ENCODE measurements at regions not wholly inside any gene's neighbourhood (a gene's known extent, or its start where the extent isn't known, plus 50 kb on each side); places are given as distances from the start of the nearest gene placed in this dataset.

DNA sequence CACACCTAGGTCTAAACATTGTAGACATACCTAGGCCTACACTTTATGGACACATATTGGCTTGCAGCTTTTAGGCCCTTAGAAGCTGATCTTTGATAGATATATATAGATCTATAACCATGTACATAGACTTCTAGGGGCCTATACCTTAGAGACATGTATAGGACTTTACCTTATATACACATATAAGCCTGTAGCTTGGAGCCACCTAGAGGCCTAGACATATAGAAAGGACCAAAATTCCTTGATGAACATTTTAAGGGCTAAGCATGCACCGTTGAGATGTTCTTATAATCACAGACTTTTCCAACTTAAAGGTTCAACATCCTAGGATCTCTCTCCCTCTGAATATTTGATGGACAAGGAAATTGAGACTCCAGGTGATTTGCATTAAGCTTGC is 371.7 kb upstream of the SASH1 start:
- H4K20me1 ChIP-seq (ENCODE audit: insufficient read depth), result no peaks in the 10 kb centered on the region
- H3K4me1 ChIP-seq (ENCODE audit: control insufficient read depth in 1 of 2, insufficient read depth in 2 of 2, low read length in 2 of 2), result no peaks in the 10 kb centered on the region
- H3K27ac ChIP-seq (ENCODE audit: low read depth, low read length), result no peak overlapping the region
- H3K27me3 ChIP-seq (ENCODE audit: insufficient read depth, low read length), result no peaks in the 10 kb centered on the region
- H3K79me2 ChIP-seq (ENCODE audit: insufficient read depth, low read length), result no peaks in the 10 kb centered on the region
- no peak overlapping the region for H3K9ac ChIP-seq (ENCODE audit: low read length)
- DNase-seq (ENCODE audit: low read depth, low spot score) (no peak), ATAC-seq (peak; percentile 74)
- no peak for TF ChIP-seq CEBPB (IDR thresholded peaks at IDR 0.05; ENCODE audit: low read depth)
- TF ChIP-seq, protein P1, sequence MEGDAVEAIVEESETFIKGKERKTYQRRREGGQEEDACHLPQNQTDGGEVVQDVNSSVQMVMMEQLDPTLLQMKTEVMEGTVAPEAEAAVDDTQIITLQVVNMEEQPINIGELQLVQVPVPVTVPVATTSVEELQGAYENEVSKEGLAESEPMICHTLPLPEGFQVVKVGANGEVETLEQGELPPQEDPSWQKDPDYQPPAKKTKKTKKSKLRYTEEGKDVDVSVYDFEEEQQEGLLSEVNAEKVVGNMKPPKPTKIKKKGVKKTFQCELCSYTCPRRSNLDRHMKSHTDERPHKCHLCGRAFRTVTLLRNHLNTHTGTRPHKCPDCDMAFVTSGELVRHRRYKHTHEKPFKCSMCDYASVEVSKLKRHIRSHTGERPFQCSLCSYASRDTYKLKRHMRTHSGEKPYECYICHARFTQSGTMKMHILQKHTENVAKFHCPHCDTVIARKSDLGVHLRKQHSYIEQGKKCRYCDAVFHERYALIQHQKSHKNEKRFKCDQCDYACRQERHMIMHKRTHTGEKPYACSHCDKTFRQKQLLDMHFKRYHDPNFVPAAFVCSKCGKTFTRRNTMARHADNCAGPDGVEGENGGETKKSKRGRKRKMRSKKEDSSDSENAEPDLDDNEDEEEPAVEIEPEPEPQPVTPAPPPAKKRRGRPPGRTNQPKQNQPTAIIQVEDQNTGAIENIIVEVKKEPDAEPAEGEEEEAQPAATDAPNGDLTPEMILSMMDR (IDR thresholded peaks at IDR 0.05 in 2 of 3, conservative IDR thresholded peaks at IDR 0.05 in 1 of 3; ENCODE audit: borderline replicate concordance in 1 of 3, insufficient read depth in 1 of 3, low read depth in 2 of 3, low read length in 2 of 3), result peak; percentile 17 to 32 (median 26); a peak in 4 of 6 replicates
- peak; percentile 49 for TF ChIP-seq RAD21 (IDR thresholded peaks at IDR 0.05; ENCODE audit: low read depth)
- no peak for TF ChIP-seq JUND (IDR thresholded peaks at IDR 0.05)
- H3K9me2 ChIP-seq (ENCODE audit: insufficient read depth), result no peaks in the 10 kb centered on the region
- RAD21 ChIA-PET (ENCODE audit: low non-redundant PET in 1 of 2, low total read pairs in 2 of 2, uncharacterized antibody in 2 of 2, unreplicated experiment in 2 of 2), result no interaction called here
- H3K4me3 ChIP-seq (replicated peaks in 1 of 2; ENCODE audit: low read depth in 1 of 2, low read length in 2 of 2), result no peak overlapping the region
- POLR2A ChIA-PET, result no interaction called here
- H2AFZ ChIP-seq (ENCODE audit: low read depth, low read length, poor library complexity, severe bottlenecking), result no peak overlapping the region
- no peak overlapping the region for H3K4me2 ChIP-seq (ENCODE audit: low read length)
- BruUV-seq (replicated peaks), result no TSS peak
- intact Hi-C loops (cut with micrococcal nuclease), result loop anchor here (1.0 kb wide), 1 partner anchor 465 kb away; no protein-coding TSS in a partner anchor
- H3K36me3 ChIP-seq (ENCODE audit: control insufficient read depth in 1 of 2, insufficient read depth in 2 of 2, low read length in 2 of 2), result no peaks in the 10 kb centered on the region
- H3K9me3 ChIP-seq (ENCODE audit: control insufficient read depth in 1 of 2, insufficient read depth in 1 of 2, low read depth in 1 of 2, low read length in 2 of 2), result no peaks in the 10 kb centered on the region
- CTCF ChIA-PET, result no interaction called here

DNA sequence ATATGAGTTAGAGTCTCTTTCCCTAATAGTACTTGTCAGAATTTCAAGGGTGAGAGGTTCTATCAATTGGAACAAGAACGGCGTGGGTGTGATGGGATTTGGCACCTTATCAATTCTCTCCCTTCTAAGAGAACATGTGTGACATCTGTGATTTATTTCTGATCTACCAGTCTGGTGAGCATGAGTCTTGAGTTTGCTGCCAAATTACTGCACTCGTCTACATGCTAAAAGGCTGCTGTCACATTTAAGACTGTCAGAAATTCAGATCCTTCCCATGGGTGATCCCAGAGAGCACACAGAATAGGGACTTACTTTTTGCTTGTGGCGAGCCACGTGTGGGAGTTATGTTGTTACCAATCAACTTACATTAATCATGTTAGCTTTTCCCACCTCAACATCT is 370.2 kb upstream of the SASH1 start:
- TF ChIP-seq, protein P2, sequence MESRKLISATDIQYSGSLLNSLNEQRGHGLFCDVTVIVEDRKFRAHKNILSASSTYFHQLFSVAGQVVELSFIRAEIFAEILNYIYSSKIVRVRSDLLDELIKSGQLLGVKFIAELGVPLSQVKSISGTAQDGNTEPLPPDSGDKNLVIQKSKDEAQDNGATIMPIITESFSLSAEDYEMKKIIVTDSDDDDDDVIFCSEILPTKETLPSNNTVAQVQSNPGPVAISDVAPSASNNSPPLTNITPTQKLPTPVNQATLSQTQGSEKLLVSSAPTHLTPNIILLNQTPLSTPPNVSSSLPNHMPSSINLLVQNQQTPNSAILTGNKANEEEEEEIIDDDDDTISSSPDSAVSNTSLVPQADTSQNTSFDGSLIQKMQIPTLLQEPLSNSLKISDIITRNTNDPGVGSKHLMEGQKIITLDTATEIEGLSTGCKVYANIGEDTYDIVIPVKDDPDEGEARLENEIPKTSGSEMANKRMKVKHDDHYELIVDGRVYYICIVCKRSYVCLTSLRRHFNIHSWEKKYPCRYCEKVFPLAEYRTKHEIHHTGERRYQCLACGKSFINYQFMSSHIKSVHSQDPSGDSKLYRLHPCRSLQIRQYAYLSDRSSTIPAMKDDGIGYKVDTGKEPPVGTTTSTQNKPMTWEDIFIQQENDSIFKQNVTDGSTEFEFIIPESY (IDR thresholded peaks at IDR 0.05; ENCODE audit: extremely low read depth, insufficient replicate concordance, low read length), result no peak
- TF ChIP-seq YY1 (IDR thresholded peaks at IDR 0.05; ENCODE audit: extremely low read depth, insufficient replicate concordance, low read depth, low read length) (no peak), SIN3A (IDR thresholded peaks at IDR 0.05; ENCODE audit: low read depth) (no peak), ZNF274 (IDR thresholded peaks at IDR 0.05; ENCODE audit: low read depth, low read length) (no peak), SRF (IDR thresholded peaks at IDR 0.05; ENCODE audit: low read depth) (no peak), JUND (IDR thresholded peaks at IDR 0.05) (no peak)
- TF ChIP-seq, protein P3, sequence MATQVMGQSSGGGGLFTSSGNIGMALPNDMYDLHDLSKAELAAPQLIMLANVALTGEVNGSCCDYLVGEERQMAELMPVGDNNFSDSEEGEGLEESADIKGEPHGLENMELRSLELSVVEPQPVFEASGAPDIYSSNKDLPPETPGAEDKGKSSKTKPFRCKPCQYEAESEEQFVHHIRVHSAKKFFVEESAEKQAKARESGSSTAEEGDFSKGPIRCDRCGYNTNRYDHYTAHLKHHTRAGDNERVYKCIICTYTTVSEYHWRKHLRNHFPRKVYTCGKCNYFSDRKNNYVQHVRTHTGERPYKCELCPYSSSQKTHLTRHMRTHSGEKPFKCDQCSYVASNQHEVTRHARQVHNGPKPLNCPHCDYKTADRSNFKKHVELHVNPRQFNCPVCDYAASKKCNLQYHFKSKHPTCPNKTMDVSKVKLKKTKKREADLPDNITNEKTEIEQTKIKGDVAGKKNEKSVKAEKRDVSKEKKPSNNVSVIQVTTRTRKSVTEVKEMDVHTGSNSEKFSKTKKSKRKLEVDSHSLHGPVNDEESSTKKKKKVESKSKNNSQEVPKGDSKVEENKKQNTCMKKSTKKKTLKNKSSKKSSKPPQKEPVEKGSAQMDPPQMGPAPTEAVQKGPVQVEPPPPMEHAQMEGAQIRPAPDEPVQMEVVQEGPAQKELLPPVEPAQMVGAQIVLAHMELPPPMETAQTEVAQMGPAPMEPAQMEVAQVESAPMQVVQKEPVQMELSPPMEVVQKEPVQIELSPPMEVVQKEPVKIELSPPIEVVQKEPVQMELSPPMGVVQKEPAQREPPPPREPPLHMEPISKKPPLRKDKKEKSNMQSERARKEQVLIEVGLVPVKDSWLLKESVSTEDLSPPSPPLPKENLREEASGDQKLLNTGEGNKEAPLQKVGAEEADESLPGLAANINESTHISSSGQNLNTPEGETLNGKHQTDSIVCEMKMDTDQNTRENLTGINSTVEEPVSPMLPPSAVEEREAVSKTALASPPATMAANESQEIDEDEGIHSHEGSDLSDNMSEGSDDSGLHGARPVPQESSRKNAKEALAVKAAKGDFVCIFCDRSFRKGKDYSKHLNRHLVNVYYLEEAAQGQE (IDR thresholded peaks at IDR 0.05; ENCODE audit: low read depth), result no peak
- TF ChIP-seq, protein P4, sequence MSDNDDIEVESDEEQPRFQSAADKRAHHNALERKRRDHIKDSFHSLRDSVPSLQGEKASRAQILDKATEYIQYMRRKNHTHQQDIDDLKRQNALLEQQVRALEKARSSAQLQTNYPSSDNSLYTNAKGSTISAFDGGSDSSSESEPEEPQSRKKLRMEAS (IDR thresholded peaks at IDR 0.05), result no peak
- CTCF ChIA-PET, result no interaction called here
- no peaks in the 10 kb centered on the region for H3K9me3 ChIP-seq (ENCODE audit: control insufficient read depth in 1 of 2, insufficient read depth in 1 of 2, low read depth in 1 of 2, low read length in 2 of 2)
- H3K36me3 ChIP-seq (ENCODE audit: control insufficient read depth in 1 of 2, insufficient read depth in 2 of 2, low read length in 2 of 2), result no peaks in the 10 kb centered on the region
- RAD21 ChIA-PET (ENCODE audit: low non-redundant PET in 1 of 2, low total read pairs in 2 of 2, uncharacterized antibody in 2 of 2, unreplicated experiment in 2 of 2), result no interaction called here
- H3K9me2 ChIP-seq (ENCODE audit: insufficient read depth), result no peaks in the 10 kb centered on the region
- H3K9ac ChIP-seq (ENCODE audit: low read length), result no peak overlapping the region
- intact Hi-C loops (cut with micrococcal nuclease), result no loop called here
- H3K4me3 ChIP-seq (replicated peaks in 1 of 2; ENCODE audit: low read depth in 1 of 2, low read length in 2 of 2), result no peak overlapping the region
- no peak for ATAC-seq
- H3K27ac ChIP-seq (ENCODE audit: low read depth, low read length), result no peak overlapping the region
- no peak for DNase-seq (ENCODE audit: low read depth, low spot score)
- H3K4me2 ChIP-seq (ENCODE audit: low read length), result no peak overlapping the region
- H3K4me1 ChIP-seq (ENCODE audit: control insufficient read depth in 1 of 2, insufficient read depth in 2 of 2, low read length in 2 of 2), result no peaks in the 10 kb centered on the region
- no peak overlapping the region for H2AFZ ChIP-seq (ENCODE audit: low read depth, low read length, poor library complexity, severe bottlenecking)
- no peaks in the 10 kb centered on the region for H4K20me1 ChIP-seq (ENCODE audit: insufficient read depth)
- no peaks in the 10 kb centered on the region for H3K79me2 ChIP-seq (ENCODE audit: insufficient read depth, low read length)
- BruUV-seq (replicated peaks), result no TSS peak
- H3K27me3 ChIP-seq (ENCODE audit: insufficient read depth, low read length), result no peaks in the 10 kb centered on the region
- POLR2A ChIA-PET, result no interaction called here
